PC-9 (cell line): ENCODE measurements at regions not wholly inside any gene's neighbourhood (a gene's known extent, or its start where the extent isn't known, plus 50 kb on each side); places are given as distances from the start of the nearest gene placed in this dataset.

Source experiments
- BruUV-seq: library from RNA; stranded (reverse); fragments of 400-500 nt; replicated peaks from 2 replicates; lab custom pipeline; 2021; lab: Mats Ljungman, UMichigan
- CTCF ChIA-PET: fragments of 300-600 bp; sonication (Branson Sonifier 250); formaldehyde crosslinking; loops from one replicate; lab custom pipeline; 2022; ENCODE audit warnings: antibody characterized with exemption; lab: Charles Lee
- POLR2A ChIA-PET: fragments of 300-600 bp; sonication (Branson Sonifier 250); formaldehyde crosslinking; loops from one replicate; lab custom pipeline; 2022; ENCODE audit warnings: antibody characterized with exemption; ENCODE audit not compliant: unreplicated experiment; lab: Charles Lee
- DNase-seq, 2 experiments: peaks; one replicate each; pipeline versions ENCODE4 v3.0.0 to v3.0.0-alpha.2; 2015 to 2022; ENCODE audit warnings: mixed read lengths in 1 of 2
- H2AFZ ChIP-seq: fragments of 200-600 bp; sonication (generic); 2 replicates; pipeline ENCODE4 v1.8.1; 2017; ENCODE audit warnings: antibody characterized with exemption
- H3F3A ChIP-seq: fragments of 200-600 bp; sonication (generic); 2 replicates; pipeline ENCODE4 v1.8.1; 2017; ENCODE audit warnings: antibody characterized with exemption, mild to moderate bottlenecking, low read depth; ENCODE audit not compliant: insufficient read depth
- H3K27ac ChIP-seq: fragments of 200-600 bp; sonication (generic); 2 replicates; pipeline ENCODE4 v1.6.1; 2016; ENCODE audit warnings: mixed run types
- H3K27me3 ChIP-seq: fragments of 200-600 bp; sonication (generic); 2 replicates; pipeline ENCODE4 v1.6.1; 2016; ENCODE audit warnings: low read depth, mixed run types; ENCODE audit not compliant: insufficient read depth
- H3K36me3 ChIP-seq: fragments of 200-600 bp; sonication (generic); 2 replicates; pipeline ENCODE4 v1.6.1; 2016; ENCODE audit warnings: low read depth, mixed run types
- H3K4me1 ChIP-seq: fragments of 200-600 bp; sonication (generic); replicated peaks from 2 replicates; pipeline ENCODE4 v1.6.1; 2016; ENCODE audit warnings: mixed run types; ENCODE audit not compliant: insufficient read depth
- H3K4me2 ChIP-seq: fragments of 200-600 bp; sonication (generic); 2 replicates; pipeline ENCODE4 v1.6.1; 2017; ENCODE audit warnings: mixed run types
- H3K4me3 ChIP-seq: fragments of 200-600 bp; sonication (generic); 2 replicates; pipeline ENCODE4 v1.6.1; 2016; ENCODE audit warnings: mixed run types
- H3K79me2 ChIP-seq: fragments of 200-600 bp; sonication (generic); 2 replicates; pipeline ENCODE4 v1.6.1; 2017; ENCODE audit warnings: low read depth, mixed run types
- H3K9me2 ChIP-seq: fragments of 200-600 bp; sonication (generic); 2 replicates; pipeline ENCODE4 v1.8.1; 2017; ENCODE audit warnings: mild to moderate bottlenecking; ENCODE audit not compliant: insufficient read depth
- H3K9me3 ChIP-seq: fragments of 200-600 bp; sonication (generic); 2 replicates; pipeline ENCODE4 v1.8.1; 2016; ENCODE audit warnings: low read depth; ENCODE audit not compliant: insufficient read depth
- H4K20me1 ChIP-seq: fragments of 200-600 bp; sonication (generic); 2 replicates; pipeline ENCODE4 v1.8.1; 2017; ENCODE audit not compliant: insufficient read depth
- CTCF ChIP-seq: fragments of 200-600 bp; sonication (generic); conservative IDR thresholded peaks from 2 replicates; pipeline ENCODE4 v1.6.1; 2017; ENCODE audit warnings: mixed run types, antibody characterized with exemption, mild to moderate bottlenecking, moderate library complexity
- EZH2 ChIP-seq: fragments of 200-600 bp; sonication (generic); IDR thresholded peaks from 2 replicates; pipeline ENCODE4 v1.8.0; 2017; ENCODE audit warnings: antibody characterized with exemption, low read depth
- intact Hi-C: fragments of 100-400 bp; cut with micrococcal nuclease; formaldehyde crosslinking; loops from one replicate; pipeline ENCODE4 v1.10.0; 2022; ENCODE audit not compliant: unreplicated experiment

DNA sequence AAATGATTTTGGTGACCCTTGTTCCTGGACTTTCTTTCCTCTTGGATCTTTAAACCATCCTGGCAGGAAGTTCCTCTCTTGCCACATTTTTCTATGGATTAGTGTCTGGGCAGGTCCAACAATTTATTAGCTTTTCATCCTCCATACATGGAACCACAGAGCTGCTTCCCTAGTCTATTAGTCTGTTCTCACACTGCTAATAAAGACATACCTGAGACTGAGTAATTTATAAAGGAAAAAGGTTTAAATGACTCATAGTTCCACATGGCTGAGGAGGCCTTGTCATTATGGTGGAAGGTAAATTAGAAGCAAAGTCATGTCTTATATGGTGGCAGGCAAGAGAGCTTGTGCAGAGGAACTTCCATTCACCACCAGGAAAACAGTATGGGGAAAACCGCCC lies 122.9 kb downstream of the DDX1 start:
- Histone ChIP-seq H3F3A (no peaks in the 10 kb centered on the region), H3K36me3 (no peaks in the 10 kb centered on the region), H3K27me3 (peaks cover 94% of the 10 kb centered on the region), H3K9me3 (no peaks in the 10 kb centered on the region), H4K20me1 (no peaks in the 10 kb centered on the region), H3K4me1 (no peaks in the 10 kb centered on the region), H3K27ac (no peak overlapping the region), H3K9me2 (no peaks in the 10 kb centered on the region), H3K4me3 (no peak overlapping the region), H3K79me2 (no peaks in the 10 kb centered on the region), H3K4me2 (no peak overlapping the region), H2AFZ (no peak overlapping the region)
- intact Hi-C loops = no loop called here
- BruUV-seq = no TSS peak
- TF ChIP-seq EZH2 (no peak), CTCF (no peak)
- ChIA-PET CTCF (no interaction called here), POLR2A (no interaction called here)
- no peak for DNase-seq

GRCh38 chr2:15715596-15715995 lies 123.9 kb downstream of the DDX1 start:
- DNase-seq = no peak
- Histone ChIP-seq H3K27ac (no peak overlapping the region), H3K9me3 (no peaks in the 10 kb centered on the region), H3K4me2 (no peak overlapping the region), H2AFZ (no peak overlapping the region), H3F3A (no peaks in the 10 kb centered on the region), H3K4me3 (no peak overlapping the region), H3K27me3 (peaks cover 93% of the 10 kb centered on the region), H3K9me2 (no peaks in the 10 kb centered on the region), H3K79me2 (no peaks in the 10 kb centered on the region), H4K20me1 (no peaks in the 10 kb centered on the region), H3K4me1 (no peaks in the 10 kb centered on the region), H3K36me3 (no peaks in the 10 kb centered on the region)
- no TSS peak for BruUV-seq
- ChIA-PET CTCF (no interaction called here), POLR2A (no interaction called here)
- intact Hi-C loops = no loop called here
- TF ChIP-seq EZH2 (no peak), CTCF (no peak)

GRCh38 chr2:15718103-15718943 lies 126.7 kb downstream of the DDX1 start:
- Histone ChIP-seq H3F3A (no peaks in the 10 kb centered on the region), H3K4me2 (no peak overlapping the region), H3K4me1 (no peaks in the 10 kb centered on the region), H3K36me3 (no peaks in the 10 kb centered on the region), H3K79me2 (no peaks in the 10 kb centered on the region), H4K20me1 (no peaks in the 10 kb centered on the region), H3K9me2 (no peaks in the 10 kb centered on the region), H3K9me3 (no peaks in the 10 kb centered on the region), H2AFZ (no peak overlapping the region), H3K27me3 (peaks cover 98% of the 10 kb centered on the region), H3K27ac (no peak overlapping the region), H3K4me3 (no peak overlapping the region)
- no peak for DNase-seq
- CTCF ChIA-PET = no interaction called here
- TF ChIP-seq EZH2 = no peak
- TF ChIP-seq CTCF = no peak
- intact Hi-C loops = no loop called here
- POLR2A ChIA-PET = no interaction called here
- BruUV-seq = no TSS peak
